ENCODE measurements at regions not wholly inside any gene's neighbourhood (a gene's known extent, or its start where the extent isn't known, plus 50 kb on each side); places are given as distances from the start of the nearest gene placed in this dataset.

GRCh38 chr5:29143266-29143665, 2050.2 kb upstream of the CDH6 start:
- TF ChIP-seq EP300 (IDR thresholded peaks at IDR 0.05; ENCODE audit: low read depth) = no peak
- TF ChIP-seq, protein P1, sequence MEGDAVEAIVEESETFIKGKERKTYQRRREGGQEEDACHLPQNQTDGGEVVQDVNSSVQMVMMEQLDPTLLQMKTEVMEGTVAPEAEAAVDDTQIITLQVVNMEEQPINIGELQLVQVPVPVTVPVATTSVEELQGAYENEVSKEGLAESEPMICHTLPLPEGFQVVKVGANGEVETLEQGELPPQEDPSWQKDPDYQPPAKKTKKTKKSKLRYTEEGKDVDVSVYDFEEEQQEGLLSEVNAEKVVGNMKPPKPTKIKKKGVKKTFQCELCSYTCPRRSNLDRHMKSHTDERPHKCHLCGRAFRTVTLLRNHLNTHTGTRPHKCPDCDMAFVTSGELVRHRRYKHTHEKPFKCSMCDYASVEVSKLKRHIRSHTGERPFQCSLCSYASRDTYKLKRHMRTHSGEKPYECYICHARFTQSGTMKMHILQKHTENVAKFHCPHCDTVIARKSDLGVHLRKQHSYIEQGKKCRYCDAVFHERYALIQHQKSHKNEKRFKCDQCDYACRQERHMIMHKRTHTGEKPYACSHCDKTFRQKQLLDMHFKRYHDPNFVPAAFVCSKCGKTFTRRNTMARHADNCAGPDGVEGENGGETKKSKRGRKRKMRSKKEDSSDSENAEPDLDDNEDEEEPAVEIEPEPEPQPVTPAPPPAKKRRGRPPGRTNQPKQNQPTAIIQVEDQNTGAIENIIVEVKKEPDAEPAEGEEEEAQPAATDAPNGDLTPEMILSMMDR (IDR thresholded peaks at IDR 0.05) = no peak
- TF ChIP-seq POLR2AphosphoS5 (IDR thresholded peaks at IDR 0.05) = no peak
- TF ChIP-seq POLR2A (IDR thresholded peaks at IDR 0.05) = no peak
